Caco-2 (cell line): ENCODE measurements at regions not wholly inside any gene's neighbourhood (a gene's known extent, or its start where the extent isn't known, plus 50 kb on each side); places are given as distances from the start of the nearest gene placed in this dataset.

Experiments used
- BruUV-seq: library from RNA; stranded (reverse); fragments of 400-500 nt; replicated peaks from 2 replicates; lab custom pipeline; 2021; lab: Mats Ljungman, UMichigan
- CTCF ChIA-PET: fragments of 300-600 bp; sonication (Branson Sonifier 250); formaldehyde crosslinking; loops from one replicate; lab custom pipeline; 2022; ENCODE audit warnings: antibody characterized with exemption; lab: Charles Lee
- POLR2A ChIA-PET: fragments of 300-600 bp; sonication (Branson Sonifier 250); formaldehyde crosslinking; loops from one replicate; lab custom pipeline; 2022; ENCODE audit warnings: antibody characterized with exemption; lab: Charles Lee
- DNase-seq, 2 experiments: peaks; one replicate each; pipeline versions ENCODE4 v3.0.0 to v3.0.0-alpha.2; 2020 to 2022
- H3K27me3 ChIP-seq: replicated peaks from 2 replicates; pipeline ENCODE4 v1.6.0; 2011; ENCODE audit warnings: low read length; ENCODE audit not compliant: control insufficient read depth, insufficient read depth
- H3K36me3 ChIP-seq: 2 replicates; pipeline ENCODE4 v1.5.1; 2011; ENCODE audit warnings: low read length; ENCODE audit not compliant: control insufficient read depth, insufficient read depth
- H3K4me1 ChIP-seq: fragments of 250-450 bp; sonication (Bioruptor Pico); 2 replicates; pipeline ENCODE4 v1.5.1; 2020; ENCODE audit warnings: mild to moderate bottlenecking
- H3K4me3 ChIP-seq: 2 replicates; pipeline ENCODE4 v1.5.1; 2011; ENCODE audit warnings: low read depth, mild to moderate bottlenecking, control low read depth, low read length
- H3K9me3 ChIP-seq: fragments of 250-450 bp; sonication (Bioruptor Pico); 2 replicates; pipeline ENCODE4 v1.5.1; 2020; ENCODE audit warnings: mild to moderate bottlenecking, moderate library complexity
- H3K27ac Mint-ChIP-seq: one replicate; pipeline ENCODE4 v1.8.0; 2022; ENCODE audit warnings: mixed read lengths; ENCODE audit not compliant: unreplicated experiment
- H3K27me3 Mint-ChIP-seq: one replicate; pipeline ENCODE4 v1.8.0; 2022; ENCODE audit warnings: mixed read lengths; ENCODE audit not compliant: insufficient read depth, unreplicated experiment
- H3K36me3 Mint-ChIP-seq: one replicate; pipeline ENCODE4 v1.8.0; 2022; ENCODE audit warnings: mild to moderate bottlenecking, mixed read lengths; ENCODE audit not compliant: insufficient read depth, unreplicated experiment
- H3K4me1 Mint-ChIP-seq: one replicate; pipeline ENCODE4 v1.8.0; 2022; ENCODE audit warnings: low read depth, mixed read lengths; ENCODE audit not compliant: unreplicated experiment
- H3K4me3 Mint-ChIP-seq: one replicate; pipeline ENCODE4 v1.8.0; 2022; ENCODE audit warnings: mild to moderate bottlenecking, moderate library complexity, mixed read lengths; ENCODE audit not compliant: unreplicated experiment
- H3K9me3 Mint-ChIP-seq: one replicate; pipeline ENCODE4 v1.8.0; 2022; ENCODE audit warnings: mixed read lengths; ENCODE audit not compliant: unreplicated experiment
- CTCF ChIP-seq, 2 experiments: fragments of 200-600 bp in 1 of 2; IDR thresholded peaks; 1 replicate in 1 of 2; 2 replicates in 1 of 2; pipeline versions ENCODE4 v1.5.1 to v1.8.0; 2011 to 2022; ENCODE audit warnings: antibody characterized with exemption in 1 of 2, control low read depth in 1 of 2, inconsistent platforms in 1 of 2, low read depth in 1 of 2, low read length in 1 of 2, mild to moderate bottlenecking in 1 of 2, moderate library complexity in 1 of 2; ENCODE audit not compliant: insufficient read depth in 1 of 2, severe bottlenecking in 1 of 2, unreplicated experiment in 1 of 2
- intact Hi-C: fragments of 100-400 bp; cut with micrococcal nuclease; formaldehyde crosslinking; loops from one replicate; pipeline ENCODE4 v1.10.0; 2022; ENCODE audit not compliant: unreplicated experiment

GRCh38 chr5:61275841-61276240 is 56.2 kb upstream of the ZSWIM6 start:
- CTCF ChIA-PET = no interaction called here
- no peaks in the 10 kb centered on the region for H3K27me3 Mint-ChIP-seq
- no peaks in the 10 kb centered on the region for H3K36me3 Mint-ChIP-seq
- BruUV-seq = no TSS peak
- TF ChIP-seq CTCF (IDR thresholded peaks at IDR 0.05; ENCODE audit: insufficient read depth in 1 of 2, low read depth in 1 of 2, low read length in 1 of 2, severe bottlenecking in 1 of 2, unreplicated experiment in 1 of 2) = no peak
- intact Hi-C loops = loop anchor here (10.0 kb wide), 1 partner anchor 379 kb away; no protein-coding TSS in a partner anchor
- no peaks in the 10 kb centered on the region for H3K9me3 Mint-ChIP-seq
- no peak overlapping the region for H3K27ac Mint-ChIP-seq
- DNase-seq = no peak
- H3K4me3 ChIP-seq = no peak overlapping the region
- H3K4me3 Mint-ChIP-seq = no peak overlapping the region
- peaks cover 29% of the 10 kb centered on the region for H3K4me1 Mint-ChIP-seq
- peaks cover 10% of the 10 kb centered on the region for H3K4me1 ChIP-seq
- H3K27me3 ChIP-seq = no peaks in the 10 kb centered on the region
- H3K36me3 ChIP-seq = no peaks in the 10 kb centered on the region
- no peaks in the 10 kb centered on the region for H3K9me3 ChIP-seq
- POLR2A ChIA-PET = no interaction called here

DNA sequence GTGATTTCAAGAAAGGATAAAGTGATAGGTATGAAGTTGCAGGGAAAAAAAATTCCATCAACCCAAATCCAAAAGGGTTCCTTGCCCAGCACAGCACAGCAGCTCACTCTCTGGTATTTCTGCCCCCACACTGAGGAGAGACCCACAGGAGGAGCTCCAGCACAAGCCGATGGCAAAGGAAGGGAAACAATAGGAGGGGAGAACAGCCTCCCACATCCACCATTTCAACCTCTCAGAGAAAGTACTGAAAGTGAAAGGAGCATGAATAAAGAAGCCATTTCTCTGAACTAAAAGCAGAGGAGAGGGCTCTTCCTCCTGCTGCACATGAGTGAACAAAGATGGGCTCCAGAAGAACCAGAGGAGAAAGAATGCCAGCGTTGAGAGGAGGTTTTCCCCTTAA is 54.9 kb upstream of the ZSWIM6 start:
- peak overlapping the region; percentile 40 for H3K27ac Mint-ChIP-seq

GRCh38 chr5:61277781-61278180 is 54.3 kb upstream of the ZSWIM6 start:
- Mint-ChIP-seq H3K9me3 (no peaks in the 10 kb centered on the region), H3K4me3 (no peak overlapping the region), H3K4me1 (peaks cover 29% of the 10 kb centered on the region), H3K27ac (peak overlapping the region; percentile 40), H3K27me3 (no peaks in the 10 kb centered on the region), H3K36me3 (no peaks in the 10 kb centered on the region)
- no peaks in the 10 kb centered on the region for H3K36me3 ChIP-seq
- peaks cover 10% of the 10 kb centered on the region for H3K4me1 ChIP-seq
- ChIA-PET CTCF (interaction anchor here (1.1 to 1.7 kb wide), 2 partner anchors 29 to 54 kb away, joined by 3 to 9 read pairs; partner anchors contain the start of gene ZSWIM6), POLR2A (interaction anchor here (1.1 kb wide), 1 partner anchor 54 kb away, joined by 3 read pairs; no protein-coding TSS in a partner anchor)
- no peaks in the 10 kb centered on the region for H3K27me3 ChIP-seq
- no peaks in the 10 kb centered on the region for H3K9me3 ChIP-seq
- no TSS peak for BruUV-seq
- intact Hi-C loops = loop anchor here (1.0 to 10.0 kb wide), 3 partner anchors 29 to 377 kb away; no protein-coding TSS in a partner anchor
- TF ChIP-seq CTCF (IDR thresholded peaks at IDR 0.05; ENCODE audit: insufficient read depth in 1 of 2, low read depth in 1 of 2, low read length in 1 of 2, severe bottlenecking in 1 of 2, unreplicated experiment in 1 of 2) = no peak
- H3K4me3 ChIP-seq = no peak overlapping the region
- DNase-seq = no peak

More for the DNA sequence above, 54.9 kb upstream of the ZSWIM6 start:
- Mint-ChIP-seq H3K36me3 (no peaks in the 10 kb centered on the region), H3K4me1 (peaks cover 29% of the 10 kb centered on the region), H3K9me3 (no peaks in the 10 kb centered on the region), H3K27me3 (no peaks in the 10 kb centered on the region), H3K4me3 (no peak overlapping the region)
- peak in 1 of 2 experiments; percentile 60 for TF ChIP-seq CTCF (IDR thresholded peaks at IDR 0.05; ENCODE audit: insufficient read depth in 1 of 2, low read depth in 1 of 2, low read length in 1 of 2, severe bottlenecking in 1 of 2, unreplicated experiment in 1 of 2)
- ChIA-PET CTCF (interaction anchor here (1.1 to 1.7 kb wide), 2 partner anchors 29 to 54 kb away, joined by 3 to 9 read pairs; partner anchors contain the start of gene ZSWIM6), POLR2A (interaction anchor here (1.1 kb wide), 1 partner anchor 55 kb away, joined by 3 read pairs; no protein-coding TSS in a partner anchor)
- Histone ChIP-seq H3K9me3 (no peaks in the 10 kb centered on the region), H3K36me3 (no peaks in the 10 kb centered on the region), H3K27me3 (no peaks in the 10 kb centered on the region), H3K4me3 (no peak overlapping the region), H3K4me1 (peaks cover 10% of the 10 kb centered on the region)
- no TSS peak for BruUV-seq
- intact Hi-C loops = loop anchor here (1.0 to 10.0 kb wide), 3 partner anchors 29 to 378 kb away; no protein-coding TSS in a partner anchor
- DNase-seq = peak; percentile 37 to 45
